ENCODE measurements at regions not wholly inside any gene's neighbourhood (a gene's known extent, or its start where the extent isn't known, plus 50 kb on each side); places are given as distances from the start of the nearest gene placed in this dataset.

GRCh38 chr3:187980861-187981260 is 173.1 kb upstream of the LPP start (continued):
- TF ChIP-seq AEBP2 (tag by site-specific recombination; IDR thresholded peaks at IDR 0.05; ENCODE audit: borderline replicate concordance) = no peak

GRCh38 chr3:187982142-187982541 is 171.8 kb upstream of the LPP start:
- no peak overlapping the region for H3K27ac ChIP-seq (ENCODE audit: extremely low read depth, low read depth, low read length)
- CTCF ChIA-PET = no interaction called here

GRCh38 chr3:187983484-187984124 is 170.4 kb upstream of the LPP start:
- no peaks in the 10 kb centered on the region for H3K4me1 ChIP-seq (ENCODE audit: control insufficient read depth, insufficient read depth, low read length)
- CTCF ChIA-PET = interaction anchor here (0.6 kb wide), 1 partner anchor 1220 kb away, joined by 3 read pairs; no protein-coding TSS in a partner anchor

More at GRCh38 chr3:187982142-187982541, 171.8 kb upstream of the LPP start:
- no peaks in the 10 kb centered on the region for H3K9me3 ChIP-seq (ENCODE audit: control insufficient read depth, insufficient read depth, low read depth, low read length)
- POLR2A ChIA-PET = no interaction called here
- no peak overlapping the region for H3K4me3 ChIP-seq (ENCODE audit: low read depth, low read length)
- no peaks in the 10 kb centered on the region for H3K4me1 ChIP-seq (ENCODE audit: control insufficient read depth, insufficient read depth, low read length)
- TF ChIP-seq YY1 (tag by site-specific recombination; IDR thresholded peaks at IDR 0.05) = no peak
- no peak for TF ChIP-seq TRIM28 (IDR thresholded peaks at IDR 0.05; ENCODE audit: borderline replicate concordance, low read length)
- TF ChIP-seq ZNF146 (tag by site-specific recombination; IDR thresholded peaks at IDR 0.05) = no peak
- no peak for TF ChIP-seq ZNF571 (tag by site-specific recombination; IDR thresholded peaks at IDR 0.05)
- TF ChIP-seq ZNF580 (tag by site-specific recombination; IDR thresholded peaks at IDR 0.05) = no peak
- no peak for TF ChIP-seq ZBTB26 (tag by site-specific recombination; optimal IDR thresholded peaks at IDR 0.05)
- TF ChIP-seq GLI2 (tag by site-specific recombination; IDR thresholded peaks at IDR 0.05; ENCODE audit: borderline replicate concordance, low read depth) = no peak
- H3K36me3 ChIP-seq (ENCODE audit: control insufficient read depth in 2 of 2, insufficient read depth in 1 of 2, low read length in 2 of 2) = no peaks in the 10 kb centered on the region

GRCh38 chr3:187985647-187986046 is 168.3 kb upstream of the LPP start:
- no peaks in the 10 kb centered on the region for H3K36me3 ChIP-seq (ENCODE audit: control insufficient read depth in 2 of 2, insufficient read depth in 1 of 2, low read length in 2 of 2)
- H3K27ac ChIP-seq (ENCODE audit: extremely low read depth, low read depth, low read length) = no peak overlapping the region
- H3K9me3 ChIP-seq (ENCODE audit: control insufficient read depth, insufficient read depth, low read depth, low read length) = no peaks in the 10 kb centered on the region
- CTCF ChIA-PET = interaction anchor here (0.5 to 1.0 kb wide), 2 partner anchors 14 to 1087 kb away, joined by 3 read pairs; no protein-coding TSS in a partner anchor
- no peak overlapping the region for H3K4me3 ChIP-seq (ENCODE audit: low read depth, low read length)
- no peaks in the 10 kb centered on the region for H3K4me1 ChIP-seq (ENCODE audit: control insufficient read depth, insufficient read depth, low read length)
- POLR2A ChIA-PET = no interaction called here
- TF ChIP-seq ZBTB20 (tag by site-specific recombination; IDR thresholded peaks at IDR 0.05) (no peak), PRDM2 (tag by site-specific recombination; IDR thresholded peaks at IDR 0.05; ENCODE audit: borderline replicate concordance) (no peak), ZNF423 (tag by site-specific recombination; IDR thresholded peaks at IDR 0.05) (no peak), ZNF792 (tag by site-specific recombination; IDR thresholded peaks at IDR 0.05) (no peak), SETDB1 (IDR thresholded peaks at IDR 0.05; ENCODE audit: insufficient read length, low read length) (no peak)

More at GRCh38 chr3:187983484-187984124, 170.4 kb upstream of the LPP start:
- Histone ChIP-seq H3K36me3 (ENCODE audit: control insufficient read depth in 2 of 2, insufficient read depth in 1 of 2, low read length in 2 of 2) (no peaks in the 10 kb centered on the region), H3K9me3 (ENCODE audit: control insufficient read depth, insufficient read depth, low read depth, low read length) (no peaks in the 10 kb centered on the region), H3K27ac (ENCODE audit: extremely low read depth, low read depth, low read length) (no peak overlapping the region), H3K4me3 (ENCODE audit: low read depth, low read length) (no peak overlapping the region)
- TF ChIP-seq ZNF510 (tag by site-specific recombination; IDR thresholded peaks at IDR 0.05; ENCODE audit: insufficient replicate concordance) (no peak), ZBTB8A (tag by site-specific recombination; IDR thresholded peaks at IDR 0.05) (no peak), FEZF1 (tag by site-specific recombination; IDR thresholded peaks at IDR 0.05) (no peak), ZNF580 (tag by site-specific recombination; IDR thresholded peaks at IDR 0.05) (no peak), ZBTB26 (tag by site-specific recombination; optimal IDR thresholded peaks at IDR 0.05) (no peak), ZNF174 (tag by site-specific recombination; IDR thresholded peaks at IDR 0.05) (no peak)
- POLR2A ChIA-PET = no interaction called here

Data from HEK293 (cell line).